ENCODE measurements at regions not wholly inside any gene's neighbourhood (a gene's known extent, or its start where the extent isn't known, plus 50 kb on each side); places are given as distances from the start of the nearest gene placed in this dataset.

DNA sequence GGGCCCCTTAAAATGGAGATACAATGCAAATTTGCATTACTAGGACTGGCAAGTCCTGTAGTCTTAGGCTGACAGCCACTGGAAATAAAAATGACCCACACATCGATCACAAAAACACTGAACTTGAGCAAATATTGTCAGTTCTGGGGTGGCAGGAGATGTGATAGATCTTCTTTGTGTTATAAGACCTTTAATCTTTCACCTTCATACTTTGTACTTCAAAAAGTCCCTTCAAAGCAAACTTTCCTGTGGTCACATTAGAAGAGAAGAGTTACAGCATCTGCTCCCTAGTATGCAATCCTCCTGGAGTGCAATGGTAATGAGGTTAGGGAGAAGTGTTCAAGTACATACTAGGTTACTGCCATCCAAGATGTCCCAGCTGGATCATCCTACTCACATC is 149.4 kb upstream of the KCNMB2 start:
- DNase-seq, result no peak

DNA sequence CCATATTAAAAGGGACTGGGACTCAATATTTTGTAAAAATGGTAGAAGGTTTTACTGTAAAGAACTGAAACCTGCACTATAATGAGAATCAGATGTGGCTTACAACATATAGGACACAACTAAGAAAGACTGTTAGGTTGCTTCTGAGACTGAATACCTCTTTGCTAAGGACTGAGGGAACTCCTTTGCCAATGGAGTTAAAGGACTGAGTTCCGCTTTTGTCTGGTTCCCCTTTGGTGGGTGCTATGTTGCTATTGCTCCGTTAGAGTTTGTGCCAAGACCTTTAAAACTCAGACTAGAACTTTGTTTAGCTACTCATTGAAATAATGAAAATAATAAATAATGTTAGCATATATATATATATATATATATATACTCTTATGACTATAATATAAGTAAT is 147.8 kb upstream of the KCNMB2 start:
- no peak for DNase-seq

- no peak for DNase-seq
Observed at GRCh38 chr3:178389258-178389657, 147.0 kb upstream of the KCNMB2 start.

GRCh38 chr3:178392511-178392926 is 143.7 kb upstream of the KCNMB2 start:
- DNase-seq, result no peak

- no peak for DNase-seq
Observed at GRCh38 chr3:178393146-178393545, 143.1 kb upstream of the KCNMB2 start.

DNA sequence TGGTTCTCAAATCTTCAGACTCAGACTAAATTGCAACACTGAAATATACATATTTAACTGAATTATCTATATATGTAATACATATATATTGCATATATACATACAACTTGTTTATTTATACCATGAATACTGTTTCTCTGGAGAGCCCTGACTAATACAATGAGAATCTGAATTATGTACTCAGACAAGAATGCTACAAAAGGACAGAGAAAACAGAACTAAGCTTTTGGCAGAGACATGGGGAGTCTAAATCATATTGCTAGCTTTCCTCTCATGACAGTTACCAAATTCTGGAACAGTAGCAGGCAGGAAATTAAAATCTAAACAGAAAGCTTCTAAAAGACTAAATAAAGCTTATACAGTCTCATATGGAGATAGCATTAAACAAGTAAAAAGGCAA is 142.4 kb upstream of the KCNMB2 start:
- no peak for DNase-seq

- DNase-seq, result no peak
Observed at GRCh38 chr3:178396318-178396717, 139.9 kb upstream of the KCNMB2 start.

DNA sequence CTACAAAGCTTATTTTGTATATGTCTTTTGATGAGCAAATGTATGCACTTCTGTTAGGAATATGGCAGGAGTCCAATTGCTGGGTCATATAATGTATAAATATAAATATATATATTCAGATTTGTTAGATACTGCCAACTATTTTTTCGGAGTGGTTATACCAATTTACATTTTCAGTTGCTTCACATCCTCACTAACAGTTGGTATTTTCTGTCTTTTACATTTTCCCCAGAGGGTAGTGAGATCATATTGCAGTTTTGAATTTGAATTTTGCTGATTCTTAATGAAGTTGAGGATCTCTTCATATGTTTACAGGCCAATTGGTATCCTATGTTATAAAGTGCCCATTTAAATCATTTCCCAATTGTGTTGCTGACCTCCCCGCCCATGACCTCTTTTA is 139.0 kb upstream of the KCNMB2 start:
- no peak for DNase-seq

DNA sequence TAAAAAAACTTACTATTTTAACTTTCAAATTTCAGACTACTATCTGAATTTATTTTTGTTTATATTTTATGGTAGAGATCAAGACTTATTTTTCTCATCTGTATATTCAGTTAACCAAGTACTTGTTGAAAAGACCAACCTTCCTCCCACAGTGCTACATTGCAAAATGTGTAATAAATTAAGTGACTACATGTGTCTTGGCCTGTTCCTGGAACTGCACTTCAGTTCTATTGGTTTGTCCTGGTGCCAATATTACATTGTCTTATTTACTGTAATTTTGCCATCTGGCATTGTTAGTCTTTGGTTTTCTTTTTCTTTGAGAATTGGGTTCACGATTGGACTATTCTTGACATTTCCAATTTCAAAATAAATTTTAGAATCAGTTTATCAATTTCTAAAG is 138.4 kb upstream of the KCNMB2 start:
- DNase-seq, result no peak

DNA sequence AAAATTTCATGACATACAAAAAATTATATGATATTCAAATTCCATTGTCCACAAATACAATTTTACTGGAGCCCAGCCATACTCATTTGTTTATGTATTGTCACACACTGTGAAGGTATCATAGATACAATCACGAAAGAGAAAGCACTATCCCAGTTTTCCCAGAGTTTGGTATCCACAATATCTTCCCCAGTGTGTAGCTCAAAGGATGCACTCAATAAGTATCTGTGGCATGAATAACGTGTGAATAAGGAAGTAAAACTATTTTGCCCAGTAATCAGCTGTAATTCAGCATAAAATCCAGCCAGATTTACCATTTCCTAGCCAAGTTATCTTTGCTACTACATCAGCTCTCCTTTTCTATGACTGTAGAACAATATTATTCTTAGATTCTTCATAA is 131.3 kb upstream of the KCNMB2 start:
- DNase-seq, result no peak

GRCh38 chr3:178405531-178405930 is 130.7 kb upstream of the KCNMB2 start:
- DNase-seq, result no peak

- DNase-seq, result no peak
Observed at GRCh38 chr3:178406206-178406605, 130.0 kb upstream of the KCNMB2 start.

DNA sequence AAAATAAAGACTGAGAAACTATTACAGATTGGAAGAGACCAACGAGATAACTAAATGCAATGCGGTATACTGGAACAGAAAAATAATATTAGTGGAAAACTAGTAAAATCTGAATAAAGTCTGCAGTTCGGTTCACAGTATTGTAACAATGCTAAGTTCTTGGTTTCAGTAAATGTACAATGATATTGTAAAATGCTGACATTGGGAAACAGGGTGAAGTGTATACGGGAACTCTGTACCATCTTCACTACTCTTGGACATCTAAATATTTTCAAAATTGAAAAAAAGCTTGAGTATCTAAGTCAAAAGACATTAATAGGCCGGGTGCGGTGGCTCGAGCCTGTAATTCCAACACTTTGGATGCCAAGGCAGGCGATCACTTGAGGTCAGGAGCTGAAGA is 120.9 kb upstream of the KCNMB2 start:
- no peak for DNase-seq

GRCh38 chr3:178417736-178418135 is 118.5 kb upstream of the KCNMB2 start:
- no peak for DNase-seq

DNA sequence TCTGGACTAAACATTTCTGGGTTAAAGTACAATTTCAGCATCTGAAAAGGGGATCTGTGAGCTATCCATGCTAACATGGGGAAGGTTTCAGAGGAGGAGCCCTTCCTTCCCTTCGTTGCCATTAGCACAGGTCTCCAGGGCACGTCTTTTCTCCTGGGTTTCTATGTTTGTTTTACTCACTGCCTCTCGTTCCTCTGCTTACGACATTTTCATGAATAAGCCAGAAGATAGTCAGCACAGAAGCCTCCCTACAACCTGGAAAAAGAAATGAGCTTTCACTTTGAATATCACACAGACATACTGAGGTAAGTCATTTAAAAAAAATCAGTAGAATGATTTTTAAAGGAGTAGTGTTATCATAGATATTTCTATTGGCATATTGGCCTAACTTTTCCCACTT is 117.2 kb upstream of the KCNMB2 start:
- no peak for DNase-seq

DNA sequence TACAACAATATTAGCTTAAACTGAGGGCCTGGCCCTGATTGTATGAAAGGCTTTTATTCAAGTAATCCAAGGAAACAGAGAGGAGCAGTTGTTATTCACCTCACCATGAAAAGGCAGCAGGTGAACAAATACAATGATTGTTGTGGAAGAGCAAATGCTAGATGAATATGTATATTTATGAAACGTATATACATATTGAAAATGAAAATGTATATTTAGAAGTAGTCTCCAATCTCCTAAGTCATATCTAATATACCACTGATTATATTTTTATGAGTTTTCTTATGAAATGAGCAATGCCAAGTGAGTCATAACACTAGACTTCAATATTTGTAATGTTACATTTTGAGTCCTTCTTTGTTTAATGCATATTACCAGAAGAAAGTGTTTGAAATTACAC is 116.2 kb upstream of the KCNMB2 start:
- DNase-seq, result no peak

DNA sequence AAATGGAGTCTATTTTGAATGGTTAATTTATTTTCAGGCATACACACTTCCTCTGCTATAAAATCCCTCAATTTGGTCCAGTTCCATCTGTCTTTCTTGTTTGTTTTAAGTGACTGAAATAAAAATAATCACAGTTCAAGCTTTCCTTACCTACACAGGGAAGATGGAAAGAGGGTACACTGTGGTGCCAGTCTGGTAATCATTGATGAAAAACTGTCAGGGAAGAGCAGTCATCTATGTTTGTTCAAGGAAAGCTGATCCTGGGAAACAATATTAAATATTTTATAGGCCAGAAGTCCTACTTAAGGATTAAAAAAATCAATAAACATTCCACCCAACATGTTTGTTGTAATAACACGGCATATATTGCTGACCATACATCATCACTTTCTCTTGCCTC is 115.2 kb upstream of the KCNMB2 start:
- DNase-seq, result no peak

DNA sequence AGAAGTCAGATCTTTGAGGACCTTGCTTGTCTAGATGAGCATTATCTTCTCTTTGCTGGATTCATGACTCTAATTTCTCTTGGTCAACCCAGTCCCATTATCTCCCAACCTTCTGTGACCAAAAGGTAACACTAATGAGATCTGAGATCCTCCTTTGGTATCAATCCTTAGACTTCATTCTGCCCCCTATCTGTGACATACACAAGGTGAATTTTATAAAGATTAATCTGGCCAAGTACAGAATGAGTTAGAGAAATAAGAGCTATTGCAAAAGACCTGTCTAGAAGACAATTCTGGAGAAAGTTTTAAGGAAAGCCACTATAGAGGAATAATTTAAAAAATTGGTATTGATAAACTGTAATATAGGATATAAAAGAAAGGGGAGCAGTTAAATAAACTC is 113.8 kb upstream of the KCNMB2 start:
- DNase-seq, result no peak

DNA sequence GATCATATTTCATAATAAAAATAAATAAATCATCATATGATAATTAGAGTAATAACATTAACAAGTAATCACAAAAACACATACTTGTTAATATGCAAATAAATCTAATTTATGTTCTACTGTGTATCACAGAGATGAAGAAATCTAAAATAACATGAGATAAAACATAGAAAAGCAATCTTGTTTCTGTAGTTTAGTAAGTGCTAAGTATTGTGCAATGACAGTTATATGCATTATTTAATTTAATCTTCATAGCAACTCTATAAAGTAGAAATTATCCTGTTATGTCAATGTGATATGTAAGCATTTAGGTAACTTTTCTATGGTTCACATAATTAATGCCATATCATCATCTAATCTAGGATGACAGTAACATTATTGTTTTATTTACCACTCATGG is 108.2 kb upstream of the KCNMB2 start:
- DNase-seq, result no peak

DNA sequence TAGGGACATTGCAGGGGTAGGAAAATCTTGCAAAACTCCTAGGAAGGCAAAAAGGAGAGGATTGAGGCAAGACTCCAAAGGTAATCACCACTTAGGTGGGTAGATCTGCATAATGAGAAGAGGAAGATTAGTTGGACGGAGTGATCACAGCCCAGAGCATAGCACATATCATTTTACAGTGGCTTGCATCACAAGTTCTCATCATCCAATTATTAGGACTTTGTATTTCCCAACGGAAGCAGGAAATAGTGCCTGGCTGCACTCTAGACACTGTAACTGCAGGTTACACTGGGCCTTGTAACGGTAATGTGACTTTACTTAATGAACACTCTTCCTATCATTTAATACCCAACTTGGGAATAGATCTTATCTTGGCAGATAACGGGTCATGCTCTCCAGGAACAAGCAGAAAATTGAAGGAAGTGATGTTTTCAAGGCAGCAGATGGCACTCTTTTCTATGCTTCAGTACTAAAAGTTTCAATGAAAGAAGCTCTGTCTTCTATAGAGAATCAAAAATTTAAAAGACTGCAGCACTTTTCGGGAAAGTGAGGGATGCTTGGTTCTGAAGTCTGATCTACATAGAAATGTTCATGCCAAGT is 101.9 kb upstream of the KCNMB2 start:
- no peak for DNase-seq

DNA sequence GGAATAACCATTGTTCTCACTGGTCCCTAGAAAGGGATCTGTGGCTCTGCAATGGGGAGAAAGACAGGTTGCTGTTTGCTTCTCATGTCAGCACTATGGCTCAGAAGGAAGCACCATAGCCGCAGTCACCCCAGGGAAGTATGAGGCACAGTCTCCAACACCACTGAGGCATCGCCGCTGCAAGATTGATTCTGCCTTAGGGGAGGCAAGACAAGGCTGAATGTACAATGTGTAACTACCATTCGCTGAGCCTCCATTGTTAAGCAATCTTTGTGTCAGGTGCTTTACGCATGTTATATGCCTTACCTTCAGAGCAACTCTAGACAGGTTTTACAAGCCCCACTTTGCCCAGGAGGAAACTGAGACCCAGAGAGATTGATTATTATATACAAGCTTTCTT is 100.7 kb upstream of the KCNMB2 start:
- no peak for DNase-seq

- no peak for DNase-seq
Observed at GRCh38 chr3:178436773-178437172, 99.5 kb upstream of the KCNMB2 start.

- no peak for DNase-seq
Observed at GRCh38 chr3:178437236-178437635, 99.0 kb upstream of the KCNMB2 start.

DNA sequence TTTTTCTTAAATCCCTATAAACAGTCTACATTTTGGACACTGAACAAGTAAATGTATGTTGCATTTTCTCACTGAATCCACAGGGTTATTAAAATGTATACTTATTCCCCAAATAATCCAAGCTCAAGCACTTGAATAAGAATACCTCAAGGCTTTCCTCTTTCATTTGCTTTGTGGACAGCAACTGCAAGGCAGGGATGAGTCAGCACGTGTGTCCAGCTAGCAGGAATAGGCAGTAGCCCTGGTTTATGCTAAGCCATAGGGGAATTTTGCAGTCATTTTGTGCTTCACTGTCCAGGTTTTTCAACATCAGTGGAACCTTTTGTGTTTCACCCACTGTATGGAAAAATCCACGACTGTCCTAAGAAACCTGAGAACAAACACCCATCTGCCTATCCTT is 96.7 kb upstream of the KCNMB2 start:
- no peak for DNase-seq

DNA sequence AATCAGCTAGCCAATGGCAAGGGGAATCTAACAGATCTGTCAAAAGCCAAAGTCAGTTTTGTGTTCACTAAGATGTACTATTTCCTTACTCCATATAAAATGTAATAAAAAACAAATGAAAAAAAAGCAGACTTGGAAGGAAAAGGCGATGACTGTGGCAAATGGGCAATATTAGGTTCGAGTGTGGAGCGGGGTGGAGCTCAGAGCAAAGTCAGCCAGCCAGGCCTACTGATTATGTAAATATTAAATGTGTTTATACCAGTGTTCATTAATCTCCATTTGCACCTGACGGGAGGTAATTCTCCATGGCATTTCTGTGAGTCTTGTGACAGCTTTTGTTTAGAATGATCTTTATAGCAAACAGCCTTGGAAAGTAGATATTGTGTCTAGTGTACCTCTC is 96.2 kb upstream of the KCNMB2 start:
- DNase-seq, result no peak

DNA sequence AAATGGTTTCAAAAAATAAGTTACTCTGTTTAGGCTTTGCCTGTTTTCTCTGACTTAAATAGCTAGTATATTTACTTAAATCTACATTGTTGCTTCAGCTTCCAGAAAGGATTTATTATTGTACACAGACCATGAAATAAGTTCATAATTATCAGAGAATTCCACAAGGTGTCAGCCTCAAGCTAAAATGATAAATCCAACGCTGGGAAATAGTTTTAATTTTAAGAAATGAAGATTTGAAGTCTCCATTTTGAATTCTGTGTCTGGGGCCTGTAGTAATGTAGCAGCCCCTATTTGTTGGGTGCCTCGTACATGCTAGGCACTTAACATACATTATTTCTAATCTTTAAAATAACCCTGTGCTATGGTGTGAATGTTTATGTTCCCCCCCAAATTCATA is 92.6 kb upstream of the KCNMB2 start:
- no peak for DNase-seq
